ENCODE measurements at regions not wholly inside any gene's neighbourhood (a gene's known extent, or its start where the extent isn't known, plus 50 kb on each side); places are given as distances from the start of the nearest gene placed in this dataset.

DNA sequence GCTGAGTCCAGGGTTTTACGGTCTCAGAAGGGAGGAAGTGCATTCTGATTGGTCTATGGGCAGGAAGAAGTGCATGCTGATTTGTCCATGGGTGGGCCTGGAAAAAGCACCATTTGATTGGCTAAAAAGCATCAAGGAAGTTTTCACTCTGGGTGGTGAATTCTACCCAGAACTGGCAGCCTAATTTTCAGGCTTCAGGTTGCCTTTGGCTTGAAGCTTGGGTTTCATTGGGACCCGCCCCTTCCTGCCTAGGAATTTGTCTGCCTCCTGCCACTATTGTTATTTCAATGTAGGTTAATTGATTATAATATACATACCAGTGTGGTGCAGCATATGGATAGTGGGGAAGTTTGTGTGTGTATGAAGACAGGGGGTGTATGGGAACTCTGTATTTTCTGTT is 1355.9 kb downstream of the SI start:
- TF ChIP-seq, protein P1, sequence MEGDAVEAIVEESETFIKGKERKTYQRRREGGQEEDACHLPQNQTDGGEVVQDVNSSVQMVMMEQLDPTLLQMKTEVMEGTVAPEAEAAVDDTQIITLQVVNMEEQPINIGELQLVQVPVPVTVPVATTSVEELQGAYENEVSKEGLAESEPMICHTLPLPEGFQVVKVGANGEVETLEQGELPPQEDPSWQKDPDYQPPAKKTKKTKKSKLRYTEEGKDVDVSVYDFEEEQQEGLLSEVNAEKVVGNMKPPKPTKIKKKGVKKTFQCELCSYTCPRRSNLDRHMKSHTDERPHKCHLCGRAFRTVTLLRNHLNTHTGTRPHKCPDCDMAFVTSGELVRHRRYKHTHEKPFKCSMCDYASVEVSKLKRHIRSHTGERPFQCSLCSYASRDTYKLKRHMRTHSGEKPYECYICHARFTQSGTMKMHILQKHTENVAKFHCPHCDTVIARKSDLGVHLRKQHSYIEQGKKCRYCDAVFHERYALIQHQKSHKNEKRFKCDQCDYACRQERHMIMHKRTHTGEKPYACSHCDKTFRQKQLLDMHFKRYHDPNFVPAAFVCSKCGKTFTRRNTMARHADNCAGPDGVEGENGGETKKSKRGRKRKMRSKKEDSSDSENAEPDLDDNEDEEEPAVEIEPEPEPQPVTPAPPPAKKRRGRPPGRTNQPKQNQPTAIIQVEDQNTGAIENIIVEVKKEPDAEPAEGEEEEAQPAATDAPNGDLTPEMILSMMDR (IDR thresholded peaks at IDR 0.05) = no peak
- TF ChIP-seq POLR2AphosphoS5 (IDR thresholded peaks at IDR 0.05) (no peak), EP300 (IDR thresholded peaks at IDR 0.05) (no peak)

Data from gastroesophageal sphincter (tissue), 3 donors.